GM12892 (cell line): ENCODE measurements at regions not wholly inside any gene's neighbourhood (a gene's known extent, or its start where the extent isn't known, plus 50 kb on each side); places are given as distances from the start of the nearest gene placed in this dataset.

Source experiments
- POLR2A ChIP-seq: IDR thresholded peaks from 2 replicates; pipeline ENCODE4 v1.6.1; 2011; ENCODE audit warnings: low read depth, low read length, control low read depth
- POLR2AphosphoS5 ChIP-seq: IDR thresholded peaks from 2 replicates; pipeline ENCODE4 v1.6.1; 2011; ENCODE audit warnings: low read depth, low read length, control low read depth
- TAF1 ChIP-seq: IDR thresholded peaks from 2 replicates; pipeline ENCODE4 v1.6.1; 2011; ENCODE audit warnings: low read depth, mild to moderate bottlenecking, control low read depth, low read length, borderline replicate concordance

DNA sequence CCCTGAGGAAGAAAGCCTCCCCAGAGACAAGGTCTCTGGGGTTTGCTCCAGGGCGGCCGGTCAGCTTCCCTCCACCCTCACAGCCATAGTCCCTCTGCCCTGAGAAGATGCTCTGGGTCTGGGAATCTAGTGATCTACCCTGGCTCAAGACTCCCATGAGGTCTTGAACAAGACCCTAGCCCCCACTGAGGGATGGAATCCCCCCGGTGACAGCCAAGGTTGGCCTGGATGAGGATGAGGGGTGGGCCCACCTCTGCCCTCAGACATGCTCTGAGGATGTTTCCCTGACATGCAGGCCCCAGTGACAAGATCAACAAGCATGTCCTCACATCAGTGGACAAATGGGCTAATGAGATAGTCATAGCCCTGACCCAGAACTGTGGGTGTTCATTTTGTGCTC lies 138.6 kb downstream of the C5orf15 start:
- TF ChIP-seq TAF1 (no peak), POLR2A (no peak), POLR2AphosphoS5 (no peak)
